OCI-LY1 (cell line): ENCODE measurements at regions not wholly inside any gene's neighbourhood (a gene's known extent, or its start where the extent isn't known, plus 50 kb on each side); places are given as distances from the start of the nearest gene placed in this dataset.

ENCODE experiments used
- H2AFZ ChIP-seq: fragments of 200-600 bp; sonication (generic), shearing (Covaris generic); 2 replicates; pipeline ENCODE4 v1.6.0; 2014; ENCODE audit warnings: antibody characterized with exemption, mild to moderate bottlenecking, low read length
- H3F3A ChIP-seq: fragments of 200-600 bp; sonication (generic), shearing (Covaris generic); 2 replicates; pipeline ENCODE4 v1.6.0; 2014; ENCODE audit warnings: mild to moderate bottlenecking, antibody characterized with exemption, low read length, moderate library complexity; ENCODE audit not compliant: insufficient read depth
- H3K27ac ChIP-seq: fragments of 200-600 bp; sonication (generic); 2 replicates; pipeline ENCODE4 v1.5.1; 2014; ENCODE audit warnings: low read length, mixed run types, mild to moderate bottlenecking, low read depth; ENCODE audit not compliant: poor library complexity, severe bottlenecking
- H3K27me3 ChIP-seq: fragments of 200-600 bp; sonication (generic); 2 replicates; pipeline ENCODE4 v1.6.0; 2014; ENCODE audit warnings: antibody characterized with exemption, mild to moderate bottlenecking, low read length, moderate library complexity; ENCODE audit not compliant: insufficient read depth
- H3K36me3 ChIP-seq: fragments of 200-600 bp; sonication (generic); 2 replicates; pipeline ENCODE4 v1.6.1; 2014; ENCODE audit warnings: mild to moderate bottlenecking, antibody characterized with exemption, low read length, moderate library complexity, mixed read lengths; ENCODE audit not compliant: insufficient read depth
- H3K4me1 ChIP-seq: fragments of 200-600 bp; sonication (generic); 2 replicates; pipeline ENCODE4 v1.5.1; 2014; ENCODE audit warnings: mild to moderate bottlenecking, low read length, moderate library complexity; ENCODE audit not compliant: insufficient read depth, severe bottlenecking
- H3K4me2 ChIP-seq: fragments of 200-600 bp; sonication (generic), shearing (Covaris generic); 2 replicates; pipeline ENCODE4 v1.6.1; 2014; ENCODE audit warnings: low read length
- H3K4me3 ChIP-seq: fragments of 200-600 bp; sonication (generic); 2 replicates; pipeline ENCODE4 v1.5.1; 2014; ENCODE audit warnings: low read length, low read depth, mild to moderate bottlenecking, mixed read lengths; ENCODE audit not compliant: poor library complexity, severe bottlenecking
- H3K79me2 ChIP-seq: fragments of 200-600 bp; shearing (Covaris generic); 2 replicates; pipeline ENCODE4 v1.6.1; 2016; ENCODE audit warnings: mixed run types, low read length, mixed read lengths; ENCODE audit not compliant: insufficient read depth
- H3K9ac ChIP-seq: fragments of 200-600 bp; sonication (generic), shearing (Covaris generic); 2 replicates; pipeline ENCODE4 v1.6.1; 2014; ENCODE audit warnings: mild to moderate bottlenecking, low read length, mixed read lengths
- H3K9me2 ChIP-seq: fragments of 200-600 bp; sonication (generic), shearing (Covaris generic); 2 replicates; pipeline ENCODE4 v1.6.1; 2014; ENCODE audit warnings: low read depth, mild to moderate bottlenecking, low read length, mixed read lengths
- H3K9me3 ChIP-seq: fragments of 200-600 bp; shearing (Covaris generic); 2 replicates; pipeline ENCODE4 v1.6.1; 2014; ENCODE audit warnings: low read length, mixed read lengths
- H4K20me1 ChIP-seq: fragments of 200-600 bp; sonication (generic), shearing (Covaris generic); 2 replicates; pipeline ENCODE4 v1.6.0; 2016; ENCODE audit warnings: mild to moderate bottlenecking, low read length; ENCODE audit not compliant: insufficient read depth
- CTCF ChIP-seq: fragments of 200-600 bp; sonication (generic), shearing (Covaris generic); IDR thresholded peaks from 2 replicates; pipeline ENCODE4 v1.5.1; 2017; ENCODE audit warnings: mild to moderate bottlenecking, antibody characterized with exemption, low read length, moderate library complexity, mixed read lengths
- EZH2 ChIP-seq: fragments of 200-600 bp; sonication (generic), shearing (Covaris generic); IDR thresholded peaks from 2 replicates; pipeline ENCODE4 v1.8.0; 2017; ENCODE audit warnings: borderline replicate concordance, mixed run types, mild to moderate bottlenecking, antibody characterized with exemption, low read length, moderate library complexity, mixed read lengths

- Histone ChIP-seq H3K36me3 (no peaks in the 10 kb centered on the region; the same call in 1 of the 2 replicates), H2AFZ (no peak overlapping the region), H3K27me3 (no peaks in the 10 kb centered on the region), H3K4me2 (no peak overlapping the region), H3K4me1 (peaks cover 17% of the 10 kb centered on the region), H3K9me3 (no peaks in the 10 kb centered on the region), H3K79me2 (no peaks in the 10 kb centered on the region), H3K27ac (no peak overlapping the region), H3K9me2 (no peaks in the 10 kb centered on the region), H3K9ac (no peak overlapping the region), H3F3A (no peaks in the 10 kb centered on the region), H4K20me1 (no peaks in the 10 kb centered on the region), H3K4me3 (no peak overlapping the region)
- TF ChIP-seq EZH2 = no peak
- no peak for TF ChIP-seq CTCF
Observed at GRCh38 chr2:8424997-8425900, 256.6 kb upstream of the ID2 start.

- TF ChIP-seq EZH2 (no peak), CTCF (no peak)
- no peaks in the 10 kb centered on the region for H3K79me2 ChIP-seq
- H3K27me3 ChIP-seq = no peaks in the 10 kb centered on the region
- no peak overlapping the region for H3K4me2 ChIP-seq
- no peaks in the 10 kb centered on the region for H3K9me2 ChIP-seq
- H3K36me3 ChIP-seq = no peaks in the 10 kb centered on the region; the same call in 1 of the 2 replicates
- no peaks in the 10 kb centered on the region for H3K9me3 ChIP-seq
- H4K20me1 ChIP-seq = no peaks in the 10 kb centered on the region
- H3F3A ChIP-seq = no peaks in the 10 kb centered on the region
- H3K4me3 ChIP-seq = no peak overlapping the region
- no peak overlapping the region for H2AFZ ChIP-seq
- no peak overlapping the region for H3K27ac ChIP-seq
- no peak overlapping the region for H3K9ac ChIP-seq
- H3K4me1 ChIP-seq = peaks cover 15% of the 10 kb centered on the region
Observed at GRCh38 chr2:8426550-8426949, 255.3 kb upstream of the ID2 start.

GRCh38 chr2:8427211-8427610 lies 254.6 kb upstream of the ID2 start:
- no peak overlapping the region for H3K27ac ChIP-seq
- no peaks in the 10 kb centered on the region for H3F3A ChIP-seq
- H3K9ac ChIP-seq = no peak overlapping the region
- peaks cover 9% of the 10 kb centered on the region for H3K4me1 ChIP-seq
- no peak overlapping the region for H3K4me3 ChIP-seq
- no peak overlapping the region for H2AFZ ChIP-seq
- no peaks in the 10 kb centered on the region for H3K9me3 ChIP-seq
- H3K9me2 ChIP-seq = no peaks in the 10 kb centered on the region
- H3K79me2 ChIP-seq = no peaks in the 10 kb centered on the region
- TF ChIP-seq EZH2 (no peak), CTCF (no peak)
- H3K27me3 ChIP-seq = no peaks in the 10 kb centered on the region
- no peaks in the 10 kb centered on the region; the same call in 1 of the 2 replicates for H3K36me3 ChIP-seq
- H4K20me1 ChIP-seq = no peaks in the 10 kb centered on the region
- H3K4me2 ChIP-seq = no peak overlapping the region
